ENCODE measurements at regions not wholly inside any gene's neighbourhood (a gene's known extent, or its start where the extent isn't known, plus 50 kb on each side); places are given as distances from the start of the nearest gene placed in this dataset.

- H3K36me3 Mint-ChIP-seq, result no peaks in the 10 kb centered on the region
- H3K27me3 Mint-ChIP-seq (ENCODE audit: low read depth), result no peaks in the 10 kb centered on the region
- H3K4me1 Mint-ChIP-seq, result no peaks in the 10 kb centered on the region
- H3K9me3 Mint-ChIP-seq, result peaks cover 6% of the 10 kb centered on the region
- TF ChIP-seq, protein P1, sequence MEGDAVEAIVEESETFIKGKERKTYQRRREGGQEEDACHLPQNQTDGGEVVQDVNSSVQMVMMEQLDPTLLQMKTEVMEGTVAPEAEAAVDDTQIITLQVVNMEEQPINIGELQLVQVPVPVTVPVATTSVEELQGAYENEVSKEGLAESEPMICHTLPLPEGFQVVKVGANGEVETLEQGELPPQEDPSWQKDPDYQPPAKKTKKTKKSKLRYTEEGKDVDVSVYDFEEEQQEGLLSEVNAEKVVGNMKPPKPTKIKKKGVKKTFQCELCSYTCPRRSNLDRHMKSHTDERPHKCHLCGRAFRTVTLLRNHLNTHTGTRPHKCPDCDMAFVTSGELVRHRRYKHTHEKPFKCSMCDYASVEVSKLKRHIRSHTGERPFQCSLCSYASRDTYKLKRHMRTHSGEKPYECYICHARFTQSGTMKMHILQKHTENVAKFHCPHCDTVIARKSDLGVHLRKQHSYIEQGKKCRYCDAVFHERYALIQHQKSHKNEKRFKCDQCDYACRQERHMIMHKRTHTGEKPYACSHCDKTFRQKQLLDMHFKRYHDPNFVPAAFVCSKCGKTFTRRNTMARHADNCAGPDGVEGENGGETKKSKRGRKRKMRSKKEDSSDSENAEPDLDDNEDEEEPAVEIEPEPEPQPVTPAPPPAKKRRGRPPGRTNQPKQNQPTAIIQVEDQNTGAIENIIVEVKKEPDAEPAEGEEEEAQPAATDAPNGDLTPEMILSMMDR (IDR thresholded peaks at IDR 0.05; ENCODE audit: unreplicated experiment), result no peak
- no peak overlapping the region for H3K4me3 Mint-ChIP-seq
- DNase-seq (ENCODE audit: low spot score in 2 of 2, unreplicated experiment in 2 of 2), result no peak
- H3K27ac Mint-ChIP-seq, result no peak overlapping the region
Observed at GRCh38 chr3:115486880-115487279, 136.4 kb upstream of the GAP43 start.

DNA sequence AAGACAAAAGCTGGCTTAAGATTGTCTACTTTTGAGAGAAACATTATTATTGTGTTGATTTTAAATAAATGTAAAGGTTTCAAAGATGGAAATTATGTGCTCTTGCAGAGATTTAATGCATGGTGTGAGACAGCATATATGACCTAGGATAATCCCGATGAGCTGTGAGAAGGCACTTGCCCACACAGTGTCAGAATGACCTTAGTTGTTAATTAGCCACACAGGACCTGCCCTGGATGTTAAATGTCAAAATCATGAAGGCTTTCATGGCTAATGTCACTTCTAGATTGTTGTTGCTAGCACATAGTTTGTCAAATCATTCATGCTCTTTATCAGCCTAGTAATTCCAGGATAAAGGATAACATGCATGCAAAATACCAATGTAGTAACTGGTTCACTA is 135.3 kb upstream of the GAP43 start:
- H3K36me3 Mint-ChIP-seq, result no peaks in the 10 kb centered on the region
- no peaks in the 10 kb centered on the region for H3K4me1 Mint-ChIP-seq
- TF ChIP-seq, protein P1 (IDR thresholded peaks at IDR 0.05; ENCODE audit: unreplicated experiment), result no peak
- H3K27me3 Mint-ChIP-seq (ENCODE audit: low read depth), result no peaks in the 10 kb centered on the region
- peaks cover 1% of the 10 kb centered on the region for H3K9me3 Mint-ChIP-seq
- H3K27ac Mint-ChIP-seq, result no peak overlapping the region
- DNase-seq (ENCODE audit: low spot score in 2 of 2, unreplicated experiment in 2 of 2), result no peak
- H3K4me3 Mint-ChIP-seq, result no peak overlapping the region

- no peaks in the 10 kb centered on the region for H3K27me3 Mint-ChIP-seq (ENCODE audit: low read depth)
- no peak overlapping the region for H3K4me3 Mint-ChIP-seq
- H3K27ac Mint-ChIP-seq, result no peak overlapping the region
Observed at GRCh38 chr3:115488409-115488808, 134.9 kb upstream of the GAP43 start.

GRCh38 chr3:115494826-115495225 is 128.5 kb upstream of the GAP43 start:
- Mint-ChIP-seq H3K36me3 (no peaks in the 10 kb centered on the region), H3K4me1 (peaks cover 3% of the 10 kb centered on the region), H3K27ac (no peak overlapping the region), H3K9me3 (no peaks in the 10 kb centered on the region), H3K27me3 (ENCODE audit: low read depth) (no peaks in the 10 kb centered on the region), H3K4me3 (no peak overlapping the region)
- TF ChIP-seq, protein P1 (IDR thresholded peaks at IDR 0.05; ENCODE audit: unreplicated experiment), result no peak
- no peak for DNase-seq (ENCODE audit: low spot score in 2 of 2, unreplicated experiment in 2 of 2)

More at GRCh38 chr3:115488409-115488808, 134.9 kb upstream of the GAP43 start:
- H3K36me3 Mint-ChIP-seq, result no peaks in the 10 kb centered on the region
- H3K9me3 Mint-ChIP-seq, result no peaks in the 10 kb centered on the region
- DNase-seq (ENCODE audit: low spot score in 2 of 2, unreplicated experiment in 2 of 2), result no peak
- no peaks in the 10 kb centered on the region for H3K4me1 Mint-ChIP-seq
- TF ChIP-seq, protein P1 (IDR thresholded peaks at IDR 0.05; ENCODE audit: unreplicated experiment), result no peak

DNA sequence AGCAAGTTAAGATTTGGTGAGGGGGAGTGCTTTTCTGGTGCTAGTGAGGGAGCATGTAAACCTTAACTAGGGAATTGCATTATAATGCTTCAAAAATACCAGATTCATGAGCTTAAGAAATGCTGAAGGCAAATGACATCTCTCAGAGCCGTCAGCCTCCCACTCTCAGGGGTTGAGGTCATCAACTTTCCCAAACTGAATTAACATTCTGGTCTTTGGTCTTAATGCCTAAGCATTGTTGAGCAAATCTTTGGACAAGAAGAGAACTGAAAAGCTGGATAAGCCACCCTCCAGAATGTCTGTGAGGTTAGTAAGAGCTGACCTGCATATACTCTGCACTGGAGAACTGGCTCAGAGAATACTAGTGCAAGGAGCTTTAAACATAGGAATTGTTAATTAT is 124.9 kb upstream of the GAP43 start:
- Mint-ChIP-seq H3K4me3 (no peak overlapping the region), H3K27me3 (ENCODE audit: low read depth) (no peaks in the 10 kb centered on the region), H3K27ac (no peak overlapping the region), H3K36me3 (no peaks in the 10 kb centered on the region), H3K9me3 (no peaks in the 10 kb centered on the region), H3K4me1 (peaks cover 3% of the 10 kb centered on the region)
- TF ChIP-seq, protein P1 (IDR thresholded peaks at IDR 0.05; ENCODE audit: unreplicated experiment), result no peak
- DNase-seq (ENCODE audit: low spot score in 2 of 2, unreplicated experiment in 2 of 2), result no peak

GRCh38 chr3:115498898-115499297 is 124.4 kb upstream of the GAP43 start:
- no peaks in the 10 kb centered on the region for H3K27me3 Mint-ChIP-seq (ENCODE audit: low read depth)
- DNase-seq (ENCODE audit: low spot score in 2 of 2, unreplicated experiment in 2 of 2), result no peak
- no peaks in the 10 kb centered on the region for H3K9me3 Mint-ChIP-seq
- no peak overlapping the region for H3K4me3 Mint-ChIP-seq
- H3K27ac Mint-ChIP-seq, result no peak overlapping the region
- H3K36me3 Mint-ChIP-seq, result no peaks in the 10 kb centered on the region
- TF ChIP-seq, protein P1 (IDR thresholded peaks at IDR 0.05; ENCODE audit: unreplicated experiment), result no peak
- H3K4me1 Mint-ChIP-seq, result peaks cover 3% of the 10 kb centered on the region
